ENCODE measurements at regions not wholly inside any gene's neighbourhood (a gene's known extent, or its start where the extent isn't known, plus 50 kb on each side); places are given as distances from the start of the nearest gene placed in this dataset.
"Not testable (repeated sequence)": the region's sequence is repeated elsewhere in the genome, so short reads cannot be mapped to it uniquely, and the experiment has no call there.

GRCh38 chr11:116666673-116667249, 106.0 kb downstream of the BUD13 start:
- not testable (repeated sequence) for DNase-seq (ENCODE audit: low read depth in 2 of 2)

GRCh38 chr11:116665523-116665922, 107.3 kb downstream of the BUD13 start:
- no peak for DNase-seq (ENCODE audit: low read depth in 2 of 2)

- no peak for DNase-seq (ENCODE audit: low read depth in 2 of 2)
These were observed 111.7 kb downstream of the BUD13 start for GRCh38 chr11:116661056-116661455.

- no peak for DNase-seq (ENCODE audit: low read depth in 2 of 2)
These were observed 112.8 kb downstream of the BUD13 start for GRCh38 chr11:116660011-116660410.

- DNase-seq (ENCODE audit: low read depth in 2 of 2) = no peak
These were observed 113.8 kb downstream of the BUD13 start for GRCh38 chr11:116658876-116659535.

- DNase-seq (ENCODE audit: low read depth in 2 of 2) = no peak
These were observed 114.7 kb downstream of the BUD13 start for GRCh38 chr11:116657842-116658825.

- no peak for DNase-seq (ENCODE audit: low read depth in 2 of 2)
These were observed 116.8 kb downstream of the BUD13 start for GRCh38 chr11:116656011-116656410.

GRCh38 chr11:116654526-116654925, 118.3 kb downstream of the BUD13 start:
- DNase-seq (ENCODE audit: low read depth in 2 of 2) = no peak

GRCh38 chr11:116653206-116653605, 119.6 kb downstream of the BUD13 start:
- DNase-seq (ENCODE audit: low read depth in 2 of 2) = no peak

- no peak for DNase-seq (ENCODE audit: low read depth in 2 of 2)
These were observed 121.0 kb downstream of the BUD13 start for GRCh38 chr11:116651737-116652237.

- DNase-seq (ENCODE audit: low read depth in 2 of 2) = no peak
These were observed 121.6 kb downstream of the BUD13 start for GRCh38 chr11:116651098-116651736.

GRCh38 chr11:116650052-116650451, 122.7 kb downstream of the BUD13 start:
- no peak for DNase-seq (ENCODE audit: low read depth in 2 of 2)

GRCh38 chr11:116649268-116649667, 123.5 kb downstream of the BUD13 start:
- DNase-seq (ENCODE audit: low read depth in 2 of 2) = no peak

- no peak for DNase-seq (ENCODE audit: low read depth in 2 of 2)
These were observed 124.3 kb downstream of the BUD13 start for GRCh38 chr11:116648247-116649174.

GRCh38 chr11:116647305-116648080, 125.3 kb downstream of the BUD13 start:
- no peak for DNase-seq (ENCODE audit: low read depth in 2 of 2)

GRCh38 chr11:116646191-116646590, 126.6 kb downstream of the BUD13 start:
- no peak for DNase-seq (ENCODE audit: low read depth in 2 of 2)

GRCh38 chr11:116644941-116645305, 127.9 kb downstream of the BUD13 start:
- DNase-seq (ENCODE audit: low read depth in 2 of 2) = no peak

- no peak for DNase-seq (ENCODE audit: low read depth in 2 of 2)
These were observed 128.4 kb downstream of the BUD13 start for GRCh38 chr11:116644201-116644940.

GRCh38 chr11:116643521-116643920, 129.3 kb downstream of the BUD13 start:
- no peak for DNase-seq (ENCODE audit: low read depth in 2 of 2)

All from activated CD4-positive, alpha-beta T cell treated with anti-CD3 and anti-CD28 coated beads for 24 hours (primary cell).